ENCODE measurements at regions not wholly inside any gene's neighbourhood (a gene's known extent, or its start where the extent isn't known, plus 50 kb on each side); places are given as distances from the start of the nearest gene placed in this dataset.

GRCh38 chr2:57890464-57890863 is 156.1 kb upstream of the VRK2 start:
- TF ChIP-seq CTCF (IDR thresholded peaks at IDR 0.05; ENCODE audit: insufficient read depth, low read length, poor library complexity, severe bottlenecking) (no peak), EZH2phosphoT487 (conservative IDR thresholded peaks at IDR 0.05; ENCODE audit: low read length) (no peak)

Measured in SU-DHL-6 (cell line).